CD4-positive, alpha-beta T cell (primary cell): ENCODE measurements at regions not wholly inside any gene's neighbourhood (a gene's known extent, or its start where the extent isn't known, plus 50 kb on each side); places are given as distances from the start of the nearest gene placed in this dataset.

Experiments used
- ATAC-seq: fragments of 200-7000 bp; cut with Tn5 transposase; one replicate; pipeline ENCODE4 v1.10.0; 2022; ENCODE audit warnings: mild to moderate bottlenecking; ENCODE audit not compliant: poor library complexity
- CTCF ChIA-PET: fragments of 350-600 bp; sonication (Branson Sonifier 250); formaldehyde crosslinking; loops from one replicate; lab custom pipeline; 2021; ENCODE audit warnings: antibody characterized with exemption, inconsistent platforms; lab: Charles Lee
- POLR2A ChIA-PET: fragments of 350-600 bp; sonication (Branson Sonifier 250); formaldehyde crosslinking; loops from one replicate; lab custom pipeline; 2021; ENCODE audit warnings: antibody characterized with exemption, inconsistent platforms; lab: Charles Lee
- DNase-seq, 14 experiments: peaks; one replicate each; pipeline ENCODE4 v3.0.0-alpha.2; 2013 to 2020; ENCODE audit warnings: mixed read lengths in 2 of 14
- H3K27ac ChIP-seq, 2 donors: one replicate each; pipeline versions ENCODE4 v1.5.1 to v1.7.0; 2013; ENCODE audit warnings: low read length in 2 of 2, low read depth in 1 of 2, mild to moderate bottlenecking in 1 of 2
- H3K27me3 ChIP-seq, 2 experiments: 1 replicate in 1 of 2; 2 replicates in 1 of 2; pipeline versions ENCODE4 v1.6.1 to v1.7.0; 2013; ENCODE audit warnings: low read length in 2 of 2, control low read depth in 1 of 2, mild to moderate bottlenecking in 1 of 2, moderate library complexity in 1 of 2; ENCODE audit not compliant: insufficient read depth in 2 of 2, control insufficient read depth in 1 of 2
- H3K36me3 ChIP-seq: one replicate; pipeline ENCODE4 v1.6.1; 2013; ENCODE audit warnings: low read length, control low read depth; ENCODE audit not compliant: insufficient read depth
- H3K4me1 ChIP-seq: one replicate; pipeline ENCODE4 v1.6.1; 2013; ENCODE audit warnings: low read length, control low read depth; ENCODE audit not compliant: insufficient read depth
- H3K4me3 ChIP-seq: one replicate; pipeline ENCODE4 v1.5.1; 2013; ENCODE audit warnings: mild to moderate bottlenecking, low read length, moderate library complexity
- H3K9me3 ChIP-seq, 2 experiments: 1 replicate in 1 of 2; 2 replicates in 1 of 2; pipeline versions ENCODE4 v1.6.1 to v1.7.0; 2013; ENCODE audit warnings: low read length in 2 of 2, mild to moderate bottlenecking in 2 of 2, control low read depth in 1 of 2, moderate library complexity in 1 of 2; ENCODE audit not compliant: control insufficient read depth in 1 of 2, insufficient read depth in 1 of 2
- H3K27ac Mint-ChIP-seq: one replicate; pipeline ENCODE4 v1.8.0; 2020; ENCODE audit warnings: mixed read lengths
- H3K27me3 Mint-ChIP-seq: one replicate; pipeline ENCODE4 v1.8.0; 2021; ENCODE audit warnings: mixed read lengths
- H3K36me3 Mint-ChIP-seq: one replicate; pipeline ENCODE4 v1.8.0; 2021; ENCODE audit warnings: low read depth, mixed read lengths
- H3K4me1 Mint-ChIP-seq: one replicate; pipeline ENCODE4 v1.8.0; 2021; ENCODE audit warnings: low read depth, mixed read lengths
- H3K4me3 Mint-ChIP-seq: one replicate; pipeline ENCODE4 v1.8.0; 2020; ENCODE audit warnings: mild to moderate bottlenecking, mixed read lengths
- H3K9me3 Mint-ChIP-seq: one replicate; pipeline ENCODE4 v1.8.0; 2020; ENCODE audit warnings: mixed read lengths
- CTCF ChIP-seq: fragments of 200-600 bp; IDR thresholded peaks from one replicate; pipeline ENCODE4 v1.8.0; 2022; ENCODE audit warnings: antibody characterized with exemption, mild to moderate bottlenecking
- intact Hi-C, 2 experiments: fragments of 100-400 bp; cut with DNase I in 1 of 2; cut with micrococcal nuclease in 1 of 2; formaldehyde crosslinking; loops; one replicate each; pipeline versions ENCODE4 v1.15.1 to v1.9.0; 2023 to 2025; cut with DNase I, micrococcal nuclease

- POLR2A ChIA-PET: no interaction called here
- intact Hi-C loops: loop anchor here (2.0 to 10.0 kb wide), 6 partner anchors 33 to 317 kb away; no protein-coding TSS in a partner anchor
- Histone ChIP-seq H3K9me3 (no peaks in the 10 kb centered on the region), H3K27ac (no peak overlapping the region), H3K27me3 (no peaks in the 10 kb centered on the region), H3K4me3 (no peak overlapping the region), H3K4me1 (peaks cover 42% of the 10 kb centered on the region), H3K36me3 (no peaks in the 10 kb centered on the region)
- no peaks in the 10 kb centered on the region for H3K27me3 Mint-ChIP-seq
- DNase-seq (peak in 4 of 14 experiments; percentile 21 to 52 (median 46)), ATAC-seq (no peak)
- H3K36me3 Mint-ChIP-seq: no peaks in the 10 kb centered on the region
- H3K9me3 Mint-ChIP-seq: no peaks in the 10 kb centered on the region
- TF ChIP-seq CTCF: no peak
- CTCF ChIA-PET: interaction anchor here (0.9 to 1.5 kb wide), 5 partner anchors 17 to 151 kb away, joined by 3 to 5 read pairs (median 3); partner anchors contain the start of gene ATP2B1
- peaks cover 80% of the 10 kb centered on the region for H3K4me1 Mint-ChIP-seq
- H3K4me3 Mint-ChIP-seq: no peak overlapping the region
- peak overlapping the region; percentile 38 for H3K27ac Mint-ChIP-seq
These were observed 151.0 kb upstream of the ATP2B1 start for GRCh38 chr12:89859508-89860220.

DNA sequence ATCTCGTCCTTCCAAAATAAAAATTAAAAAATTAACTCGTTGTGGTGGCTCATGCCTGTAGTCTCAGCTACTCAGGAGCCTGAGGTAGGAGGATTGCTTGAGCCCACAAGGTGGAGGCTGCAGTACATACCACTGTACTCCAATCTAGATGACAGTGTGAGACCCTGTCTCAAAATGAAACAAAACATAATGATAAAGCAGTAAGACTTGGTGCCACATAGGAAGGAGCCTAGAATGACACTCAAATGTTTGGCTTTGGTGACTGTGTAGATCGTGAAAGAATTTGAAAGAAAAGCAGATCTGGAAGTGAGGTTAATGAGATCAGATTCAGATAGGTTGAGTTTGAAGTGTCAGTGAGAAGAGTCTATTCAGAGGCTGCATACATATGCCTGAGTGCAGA is 150.1 kb upstream of the ATP2B1 start:
- Mint-ChIP-seq H3K4me1 (peaks cover 71% of the 10 kb centered on the region), H3K9me3 (no peaks in the 10 kb centered on the region), H3K4me3 (no peak overlapping the region), H3K27ac (no peak overlapping the region), H3K36me3 (no peaks in the 10 kb centered on the region), H3K27me3 (no peaks in the 10 kb centered on the region)
- ATAC-seq (no peak), DNase-seq (no peak)
- intact Hi-C loops: loop anchor here (2.0 to 5.0 kb wide), 4 partner anchors 34 to 316 kb away; no protein-coding TSS in a partner anchor
- no peak overlapping the region for H3K27ac ChIP-seq
- H3K36me3 ChIP-seq: no peaks in the 10 kb centered on the region
- POLR2A ChIA-PET: no interaction called here
- no peak overlapping the region for H3K4me3 ChIP-seq
- CTCF ChIA-PET: interaction anchor here (1.1 to 1.2 kb wide), 2 partner anchors 16 to 21 kb away, joined by 3 read pairs; no protein-coding TSS in a partner anchor
- TF ChIP-seq CTCF: no peak
- peaks cover 38% of the 10 kb centered on the region for H3K4me1 ChIP-seq
- H3K9me3 ChIP-seq: no peaks in the 10 kb centered on the region
- no peaks in the 10 kb centered on the region for H3K27me3 ChIP-seq

- H3K36me3 Mint-ChIP-seq: no peaks in the 10 kb centered on the region
- no peak for DNase-seq
- no peak for TF ChIP-seq CTCF
- ATAC-seq: no peak
- no peaks in the 10 kb centered on the region for H3K9me3 ChIP-seq
- H3K27me3 Mint-ChIP-seq: no peaks in the 10 kb centered on the region
- ChIA-PET CTCF (no interaction called here), POLR2A (no interaction called here)
- no peak overlapping the region for H3K4me3 Mint-ChIP-seq
- H3K27ac ChIP-seq: no peak overlapping the region
- H3K36me3 ChIP-seq: no peaks in the 10 kb centered on the region
- H3K9me3 Mint-ChIP-seq: no peaks in the 10 kb centered on the region
- H3K27ac Mint-ChIP-seq: no peak overlapping the region
- intact Hi-C loops: loop anchor here (2.0 to 5.0 kb wide), 4 partner anchors 35 to 315 kb away; no protein-coding TSS in a partner anchor
- H3K4me1 ChIP-seq: peaks cover 31% of the 10 kb centered on the region
- H3K27me3 ChIP-seq: no peaks in the 10 kb centered on the region
- H3K4me3 ChIP-seq: no peak overlapping the region
- peaks cover 61% of the 10 kb centered on the region for H3K4me1 Mint-ChIP-seq
These were observed 149.1 kb upstream of the ATP2B1 start for GRCh38 chr12:89857652-89858274.
